ENCODE measurements at regions not wholly inside any gene's neighbourhood (a gene's known extent, or its start where the extent isn't known, plus 50 kb on each side); places are given as distances from the start of the nearest gene placed in this dataset.

DNA sequence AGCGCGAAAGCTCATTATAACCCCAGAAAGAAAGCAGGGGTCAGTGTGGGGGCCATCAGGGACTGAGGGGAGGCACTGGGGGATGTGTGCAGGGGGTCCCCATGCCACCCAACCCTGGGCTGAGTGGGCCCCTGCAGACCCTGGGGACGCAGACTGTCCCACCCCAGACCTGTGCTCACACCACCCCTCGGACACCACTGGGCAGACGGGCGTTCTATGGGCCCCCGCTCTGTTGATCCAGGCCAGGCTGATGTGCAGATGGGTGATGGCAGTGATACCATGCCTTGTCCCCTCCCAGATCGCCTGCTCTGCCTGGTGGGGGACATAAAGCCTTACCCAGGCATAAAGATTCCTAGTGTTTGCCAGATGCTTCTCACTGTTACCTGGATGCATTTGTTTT is 259.7 kb upstream of the TLE3 start:
- Histone ChIP-seq H3K9ac (no peak overlapping the region), H3K27ac (no peak overlapping the region), H4K20me1 (ENCODE audit: low read depth) (no peaks in the 10 kb centered on the region), H3K79me2 (ENCODE audit: low read depth) (no peaks in the 10 kb centered on the region), H3F3A (ENCODE audit: low read depth) (no peaks in the 10 kb centered on the region), H2AFZ (replicated peaks) (peak overlapping the region; percentile 68), H3K4me2 (peak overlapping the region; percentile 30), H3K4me1 (peaks cover 34% of the 10 kb centered on the region), H3K4me3 (no peak overlapping the region), H3K9me3 (ENCODE audit: low read depth) (no peaks in the 10 kb centered on the region), H3K27me3 (no peaks in the 10 kb centered on the region), H3K36me3 (no peaks in the 10 kb centered on the region)
- Mint-ChIP-seq H3K27ac (no peak overlapping the region), H3K27me3 (ENCODE audit: insufficient read depth, low read depth) (peaks cover 9% of the 10 kb centered on the region), H3K9me3 (no peaks in the 10 kb centered on the region), H3K36me3 (no peaks in the 10 kb centered on the region), H3K4me3 (no peak overlapping the region), H3K4me1 (peaks cover 24% of the 10 kb centered on the region)
- DNase-seq (ENCODE audit: low spot score), result no peak
- TF ChIP-seq EZH2 (IDR thresholded peaks at IDR 0.05) (no peak), EZH2phosphoT487 (IDR thresholded peaks at IDR 0.05) (no peak)
- TF ChIP-seq, protein P1, sequence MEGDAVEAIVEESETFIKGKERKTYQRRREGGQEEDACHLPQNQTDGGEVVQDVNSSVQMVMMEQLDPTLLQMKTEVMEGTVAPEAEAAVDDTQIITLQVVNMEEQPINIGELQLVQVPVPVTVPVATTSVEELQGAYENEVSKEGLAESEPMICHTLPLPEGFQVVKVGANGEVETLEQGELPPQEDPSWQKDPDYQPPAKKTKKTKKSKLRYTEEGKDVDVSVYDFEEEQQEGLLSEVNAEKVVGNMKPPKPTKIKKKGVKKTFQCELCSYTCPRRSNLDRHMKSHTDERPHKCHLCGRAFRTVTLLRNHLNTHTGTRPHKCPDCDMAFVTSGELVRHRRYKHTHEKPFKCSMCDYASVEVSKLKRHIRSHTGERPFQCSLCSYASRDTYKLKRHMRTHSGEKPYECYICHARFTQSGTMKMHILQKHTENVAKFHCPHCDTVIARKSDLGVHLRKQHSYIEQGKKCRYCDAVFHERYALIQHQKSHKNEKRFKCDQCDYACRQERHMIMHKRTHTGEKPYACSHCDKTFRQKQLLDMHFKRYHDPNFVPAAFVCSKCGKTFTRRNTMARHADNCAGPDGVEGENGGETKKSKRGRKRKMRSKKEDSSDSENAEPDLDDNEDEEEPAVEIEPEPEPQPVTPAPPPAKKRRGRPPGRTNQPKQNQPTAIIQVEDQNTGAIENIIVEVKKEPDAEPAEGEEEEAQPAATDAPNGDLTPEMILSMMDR (IDR thresholded peaks at IDR 0.05), result no peak

GRCh38 chr15:70356919-70357318 is 259.2 kb upstream of the TLE3 start:
- Mint-ChIP-seq H3K4me3 (no peak overlapping the region), H3K27me3 (ENCODE audit: insufficient read depth, low read depth) (peaks cover 9% of the 10 kb centered on the region)

DNA sequence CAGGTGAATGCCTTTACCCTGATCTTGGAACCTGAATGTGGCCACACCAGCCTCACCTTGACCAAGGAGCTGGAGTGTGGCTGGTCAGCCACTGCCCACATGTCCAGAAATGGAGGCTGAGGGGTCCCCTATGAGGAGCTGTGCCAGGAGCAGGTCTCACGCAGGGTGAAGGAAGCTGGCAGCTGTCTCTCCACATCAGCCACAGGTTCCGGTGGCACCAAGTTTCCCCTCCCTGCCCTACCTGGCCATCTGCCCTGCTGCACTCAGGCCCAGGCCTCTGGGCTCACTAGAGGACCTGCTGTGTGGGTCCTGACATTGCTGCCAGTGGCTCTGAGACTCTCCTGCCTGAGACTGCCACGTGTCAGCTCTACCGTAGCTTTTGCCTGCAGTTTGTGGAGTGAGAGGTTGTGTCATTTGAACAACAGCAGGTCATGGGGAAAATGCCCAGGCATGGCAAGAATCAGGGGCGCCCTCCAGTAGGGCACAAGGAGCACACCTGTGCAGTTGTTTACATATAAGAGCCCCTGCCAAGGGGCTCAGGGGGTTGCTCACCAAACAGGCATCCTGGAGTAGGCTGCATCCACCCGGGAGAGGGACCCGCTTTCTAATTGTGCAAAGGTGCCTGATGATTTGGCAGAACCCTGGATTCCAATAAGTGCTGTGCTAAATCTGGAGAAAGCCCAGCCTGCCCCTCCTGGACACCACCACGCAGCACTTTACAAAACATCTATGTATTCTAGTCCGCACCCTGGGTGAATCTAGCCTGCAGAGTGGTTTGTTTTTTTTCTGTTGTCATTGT is 258.5 kb upstream of the TLE3 start:
- H3K36me3 Mint-ChIP-seq, result no peaks in the 10 kb centered on the region
- peaks cover 24% of the 10 kb centered on the region for H3K4me1 Mint-ChIP-seq
- peaks cover 9% of the 10 kb centered on the region for H3K27me3 Mint-ChIP-seq (ENCODE audit: insufficient read depth, low read depth)
- Histone ChIP-seq H3F3A (ENCODE audit: low read depth) (no peaks in the 10 kb centered on the region), H4K20me1 (ENCODE audit: low read depth) (no peaks in the 10 kb centered on the region), H3K4me3 (no peak overlapping the region), H3K9me3 (ENCODE audit: low read depth) (no peaks in the 10 kb centered on the region), H3K79me2 (ENCODE audit: low read depth) (no peaks in the 10 kb centered on the region), H3K27me3 (no peaks in the 10 kb centered on the region), H3K9ac (no peak overlapping the region), H3K4me2 (no peak overlapping the region), H3K4me1 (peaks cover 32% of the 10 kb centered on the region), H2AFZ (replicated peaks) (no peak overlapping the region), H3K27ac (no peak overlapping the region), H3K36me3 (no peaks in the 10 kb centered on the region)
- no peak for DNase-seq (ENCODE audit: low spot score)
- no peaks in the 10 kb centered on the region for H3K9me3 Mint-ChIP-seq
- TF ChIP-seq EZH2phosphoT487 (IDR thresholded peaks at IDR 0.05) (no peak), EZH2 (IDR thresholded peaks at IDR 0.05) (no peak)
- TF ChIP-seq, protein P1 (IDR thresholded peaks at IDR 0.05), result no peak
- H3K4me3 Mint-ChIP-seq, result no peak overlapping the region
- H3K27ac Mint-ChIP-seq, result peak overlapping the region; percentile 91

More at GRCh38 chr15:70356919-70357318, 259.2 kb upstream of the TLE3 start:
- peak overlapping the region; percentile 68 for H2AFZ ChIP-seq (replicated peaks)
- no peak for DNase-seq (ENCODE audit: low spot score)
- H3K9ac ChIP-seq, result no peak overlapping the region
- H3F3A ChIP-seq (ENCODE audit: low read depth), result no peaks in the 10 kb centered on the region
- no peaks in the 10 kb centered on the region for H3K36me3 ChIP-seq
- peak overlapping the region; percentile 15 for H3K4me2 ChIP-seq
- no peaks in the 10 kb centered on the region for H3K36me3 Mint-ChIP-seq
- peaks cover 32% of the 10 kb centered on the region for H3K4me1 ChIP-seq
- H3K27me3 ChIP-seq, result no peaks in the 10 kb centered on the region
- no peak for TF ChIP-seq EZH2 (IDR thresholded peaks at IDR 0.05)
- TF ChIP-seq EZH2phosphoT487 (IDR thresholded peaks at IDR 0.05), result no peak
- TF ChIP-seq, protein P1 (IDR thresholded peaks at IDR 0.05), result no peak
- H3K4me3 ChIP-seq, result no peak overlapping the region
- H4K20me1 ChIP-seq (ENCODE audit: low read depth), result no peaks in the 10 kb centered on the region
- no peaks in the 10 kb centered on the region for H3K9me3 ChIP-seq (ENCODE audit: low read depth)
- peaks cover 24% of the 10 kb centered on the region for H3K4me1 Mint-ChIP-seq
- no peak overlapping the region for H3K27ac ChIP-seq
- no peaks in the 10 kb centered on the region for H3K79me2 ChIP-seq (ENCODE audit: low read depth)
- H3K27ac Mint-ChIP-seq, result peak overlapping the region; percentile 91
- no peaks in the 10 kb centered on the region for H3K9me3 Mint-ChIP-seq
